SK-N-SH (cell line): ENCODE measurements at regions not wholly inside any gene's neighbourhood (a gene's known extent, or its start where the extent isn't known, plus 50 kb on each side); places are given as distances from the start of the nearest gene placed in this dataset.

Experiments
- CTCF ChIA-PET: fragments of 300-600, 350-600 bp; formaldehyde crosslinking; extraction: SDS; loops from one replicate; lab custom pipeline; 2021; lab: Yijun Ruan, JAX
- POLR2A ChIA-PET: fragments of 350-600 bp; sonication (Branson Sonifier 250); formaldehyde crosslinking; extraction: SDS; loops from one replicate; lab custom pipeline; 2020; ENCODE audit warnings: antibody characterized with exemption, inconsistent platforms; lab: Yijun Ruan, JAX
- DNase-seq: peaks from one replicate; pipeline ENCODE4 v3.0.0; 2012
- H2AFZ ChIP-seq: fragments of 200-600 bp; sonication (generic); 2 replicates; pipeline ENCODE4 v1.8.1; 2016; ENCODE audit warnings: antibody characterized with exemption, mild to moderate bottlenecking, low read depth
- H3F3A ChIP-seq: fragments of 200-600 bp; sonication (generic); replicated peaks from 2 replicates; pipeline ENCODE3; 2016; ENCODE audit warnings: antibody characterized with exemption, mild to moderate bottlenecking; ENCODE audit not compliant: insufficient read depth
- H3K27ac ChIP-seq, 2 experiments: fragments of 200-500 bp in 1 of 2; fragments of 200-600 bp in 1 of 2; sonication (Bioruptor generic) in 1 of 2; sonication (generic), shearing (Covaris generic) in 1 of 2; 2 replicates each; pipeline versions ENCODE4 v1.5.1 to v1.6.1; 2014 to 2016; ENCODE audit warnings: low read depth in 2 of 2, inconsistent platforms in 1 of 2, low read length in 1 of 2, mild to moderate bottlenecking in 1 of 2, mixed read lengths in 1 of 2
- H3K27me3 ChIP-seq: fragments of 200-600 bp; sonication (generic), shearing (Covaris generic); 2 replicates; pipeline ENCODE4 v1.6.1; 2016; ENCODE audit warnings: mixed run types; ENCODE audit not compliant: insufficient read depth
- H3K36me3 ChIP-seq, 2 experiments: fragments of 200-500 bp in 1 of 2; fragments of 200-600 bp in 1 of 2; sonication (Bioruptor generic) in 1 of 2; sonication (generic) in 1 of 2; replicated peaks in 1 of 2; 2 replicates each; pipeline versions ENCODE3 to v1.5.1; 2014 to 2016; ENCODE audit warnings: low read length in 1 of 2, mild to moderate bottlenecking in 1 of 2; ENCODE audit not compliant: insufficient read depth in 2 of 2, control insufficient read depth in 1 of 2
- H3K4me1 ChIP-seq, 2 experiments: fragments of 200-500 bp in 1 of 2; fragments of 200-600 bp in 1 of 2; sonication (Bioruptor generic) in 1 of 2; sonication (generic), shearing (Covaris generic) in 1 of 2; 2 replicates each; pipeline versions ENCODE4 v1.5.1 to v1.6.1; 2014 to 2016; ENCODE audit warnings: low read depth in 1 of 2, low read length in 1 of 2, mixed run types in 1 of 2; ENCODE audit not compliant: insufficient read depth in 2 of 2, control insufficient read depth in 1 of 2
- H3K4me2 ChIP-seq: fragments of 200-600 bp; sonication (generic), shearing (Covaris generic); 2 replicates; pipeline ENCODE4 v1.6.1; 2017; ENCODE audit warnings: mixed run types
- H3K4me3 ChIP-seq, 2 experiments: fragments of 200-500 bp in 1 of 2; fragments of 200-600 bp in 1 of 2; sonication (Bioruptor generic) in 1 of 2; sonication (generic), shearing (Covaris generic) in 1 of 2; 2 replicates each; pipeline versions ENCODE4 v1.5.1 to v1.8.1; 2014 to 2016; ENCODE audit warnings: low read depth in 2 of 2, inconsistent platforms in 1 of 2, low read length in 1 of 2, mild to moderate bottlenecking in 1 of 2, mixed read lengths in 1 of 2, moderate library complexity in 1 of 2
- H3K79me2 ChIP-seq: fragments of 200-600 bp; sonication (generic); 2 replicates; pipeline ENCODE4 v1.8.1; 2017; ENCODE audit warnings: mild to moderate bottlenecking; ENCODE audit not compliant: insufficient read depth
- H3K9ac ChIP-seq: fragments of 200-600 bp; sonication (generic); 2 replicates; pipeline ENCODE4 v1.6.1; 2017; ENCODE audit warnings: mixed run types
- H3K9me2 ChIP-seq: fragments of 200-600 bp; sonication (generic); 2 replicates; pipeline ENCODE4 v1.6.1; 2017; ENCODE audit warnings: mixed run types
- H3K9me3 ChIP-seq: fragments of 200-600 bp; sonication (generic); 2 replicates; pipeline ENCODE4 v1.6.1; 2017; ENCODE audit warnings: mixed run types, mild to moderate bottlenecking, moderate library complexity
- H4K20me1 ChIP-seq: fragments of 200-600 bp; sonication (generic); 2 replicates; pipeline ENCODE4 v1.6.1; 2017; ENCODE audit warnings: mild to moderate bottlenecking, mixed run types; ENCODE audit not compliant: insufficient read depth
- CTCF ChIP-seq: fragments of 200-600 bp; sonication (generic); IDR thresholded peaks from 2 replicates; pipeline ENCODE4 v1.6.1; 2017; ENCODE audit warnings: antibody characterized with exemption, mild to moderate bottlenecking, moderate library complexity
- EP300 ChIP-seq, 2 experiments: IDR thresholded peaks; 2 replicates each; pipeline versions ENCODE4 v1.4.0 to v1.6.1; 2012; ENCODE audit warnings: borderline replicate concordance in 1 of 2, low read depth in 1 of 2, low read length in 1 of 2
- EZH2phosphoT487 ChIP-seq: fragments of 200-600 bp; sonication (generic); IDR thresholded peaks from 2 replicates; pipeline ENCODE4 v1.6.1; 2017; ENCODE audit warnings: low read depth, mixed run types, mild to moderate bottlenecking, antibody characterized with exemption, moderate library complexity, borderline replicate concordance
- FOXJ3 ChIP-seq: sonication (generic); formaldehyde crosslinking; IDR thresholded peaks from 2 replicates; pipeline ENCODE4 v1.5.1; 2020; ENCODE audit warnings: mild to moderate bottlenecking, missing genetic modification reagents
- GABPA ChIP-seq: IDR thresholded peaks from 2 replicates; pipeline ENCODE4 v1.4.0; 2012; ENCODE audit warnings: low read depth, mild to moderate bottlenecking
- IRF3 ChIP-seq: fragments of 150-350 bp; IDR thresholded peaks from 2 replicates; pipeline ENCODE4 v1.6.1; 2016; ENCODE audit warnings: mild to moderate bottlenecking, low read depth, low read length
- JUND ChIP-seq: IDR thresholded peaks from 2 replicates; pipeline ENCODE4 v1.4.0; 2012
- MAX ChIP-seq: IDR thresholded peaks from 2 replicates; pipeline ENCODE4 v1.4.0; 2012; ENCODE audit warnings: low read depth
- MEF2A ChIP-seq: IDR thresholded peaks from 2 replicates; pipeline ENCODE4 v1.4.0; 2012; ENCODE audit warnings: low read depth, borderline replicate concordance
- NFIC ChIP-seq: IDR thresholded peaks from 2 replicates; pipeline ENCODE4 v1.4.0; 2012; ENCODE audit warnings: borderline replicate concordance
- POLR2AphosphoS5 ChIP-seq: IDR thresholded peaks from 2 replicates; pipeline ENCODE4 v1.6.1; 2012; ENCODE audit warnings: low read depth, low read length
- RAD21 ChIP-seq: IDR thresholded peaks from 2 replicates; pipeline ENCODE4 v1.6.1; 2012; ENCODE audit warnings: mild to moderate bottlenecking, low read length
- RCOR1 ChIP-seq: fragments of 150-350 bp; IDR thresholded peaks from 2 replicates; pipeline ENCODE4 v1.6.1; 2017; ENCODE audit warnings: antibody characterized with exemption, low read length
- RXRA ChIP-seq: IDR thresholded peaks from 2 replicates; pipeline ENCODE4 v1.4.0; 2012; ENCODE audit warnings: low read depth, mild to moderate bottlenecking, borderline replicate concordance
- SIN3A ChIP-seq: IDR thresholded peaks from 2 replicates; pipeline ENCODE4 v1.6.1; 2012; ENCODE audit warnings: low read depth, mild to moderate bottlenecking, low read length, moderate library complexity, borderline replicate concordance
- SMC3 ChIP-seq: IDR thresholded peaks from 2 replicates; pipeline ENCODE4 v1.6.1; 2012; ENCODE audit warnings: low read depth, low read length, improper control_type of control experiment
- TCF12 ChIP-seq: IDR thresholded peaks from 2 replicates; pipeline ENCODE4 v1.4.0; 2012
- TEAD4 ChIP-seq: IDR thresholded peaks from 2 replicates; pipeline ENCODE4 v1.4.0; 2012; ENCODE audit warnings: mild to moderate bottlenecking, borderline replicate concordance; ENCODE audit not compliant: insufficient read depth
- USF1 ChIP-seq: IDR thresholded peaks from 2 replicates; pipeline ENCODE4 v1.4.0; 2012; ENCODE audit warnings: low read depth, borderline replicate concordance
- WGBS: methylation state at CpG from one replicate; pipeline ENCODE4 v1.1.6; 2017; ENCODE audit warnings: low lambda C conversion rate; 5-methylcytosine and 5-hydroxymethylcytosine counted together

GRCh38 chr1:194640322-194640721 is 1453.9 kb upstream of the B3GALT2 start:
- no peaks in the 10 kb centered on the region for H3K9me3 ChIP-seq
- no peaks in the 10 kb centered on the region for H3K4me1 ChIP-seq
- H3K36me3 ChIP-seq, result no peaks in the 10 kb centered on the region
- H3K9me2 ChIP-seq, result no peaks in the 10 kb centered on the region
- H3K27ac ChIP-seq, result no peak overlapping the region
- no peaks in the 10 kb centered on the region for H3K27me3 ChIP-seq
- no peaks in the 10 kb centered on the region for H3K79me2 ChIP-seq
- H3K4me2 ChIP-seq, result no peak overlapping the region
- H3K4me3 ChIP-seq, result no peak overlapping the region
- 42% methylated on average over 2 of the region's 2 CpGs for WGBS
- no peaks in the 10 kb centered on the region for H4K20me1 ChIP-seq
- no peaks in the 10 kb centered on the region for H3F3A ChIP-seq
- DNase-seq, result no peak
- CTCF ChIA-PET, result no interaction called here
- H2AFZ ChIP-seq, result no peak overlapping the region
- H3K9ac ChIP-seq, result no peak overlapping the region
- POLR2A ChIA-PET, result no interaction called here
- TF ChIP-seq GABPA (no peak), RCOR1 (no peak), SMC3 (no peak), POLR2AphosphoS5 (no peak), EZH2phosphoT487 (no peak), USF1 (no peak), MAX (no peak)

GRCh38 chr1:194629011-194629410 is 1442.6 kb upstream of the B3GALT2 start:
- Histone ChIP-seq H2AFZ (no peak overlapping the region), H3K4me3 (no peak overlapping the region), H4K20me1 (no peaks in the 10 kb centered on the region), H3F3A (no peaks in the 10 kb centered on the region), H3K27ac (no peak overlapping the region), H3K36me3 (no peaks in the 10 kb centered on the region), H3K9me3 (no peaks in the 10 kb centered on the region), H3K4me2 (no peak overlapping the region), H3K9ac (no peak overlapping the region), H3K27me3 (no peaks in the 10 kb centered on the region), H3K4me1 (no peaks in the 10 kb centered on the region), H3K79me2 (no peaks in the 10 kb centered on the region), H3K9me2 (no peaks in the 10 kb centered on the region)
- TF ChIP-seq MEF2A, result no peak
- no peak for TF ChIP-seq JUND
- TF ChIP-seq MAX, result no peak
- no peak for TF ChIP-seq IRF3
- TF ChIP-seq NFIC, result no peak
- WGBS, result 30% methylated on average over 2 of the region's 2 CpGs
- POLR2A ChIA-PET, result no interaction called here
- no peak for DNase-seq
- CTCF ChIA-PET, result no interaction called here

GRCh38 chr1:194624833-194625232 is 1438.4 kb upstream of the B3GALT2 start:
- no peaks in the 10 kb centered on the region for H3K4me1 ChIP-seq
- H3K4me2 ChIP-seq, result no peak overlapping the region
- no peaks in the 10 kb centered on the region for H4K20me1 ChIP-seq
- H3K9ac ChIP-seq, result no peak overlapping the region
- POLR2A ChIA-PET, result no interaction called here
- no peak for DNase-seq
- no peak overlapping the region for H2AFZ ChIP-seq
- WGBS, result 36% methylated on average over 4 of the region's 4 CpGs
- H3F3A ChIP-seq, result no peaks in the 10 kb centered on the region
- CTCF ChIA-PET, result no interaction called here
- H3K27me3 ChIP-seq, result no peaks in the 10 kb centered on the region
- H3K9me2 ChIP-seq, result no peaks in the 10 kb centered on the region
- H3K36me3 ChIP-seq, result no peaks in the 10 kb centered on the region
- H3K27ac ChIP-seq, result no peak overlapping the region
- no peaks in the 10 kb centered on the region for H3K79me2 ChIP-seq
- no peak overlapping the region for H3K4me3 ChIP-seq
- H3K9me3 ChIP-seq, result no peaks in the 10 kb centered on the region
- TF ChIP-seq EZH2phosphoT487, result no peak
- TF ChIP-seq JUND, result no peak
- no peak for TF ChIP-seq EP300 (IDR thresholded peaks at IDR 0.05; ENCODE audit: borderline replicate concordance in 1 of 2, low read depth in 1 of 2, low read length in 1 of 2)
- TF ChIP-seq RXRA, result no peak
- TF ChIP-seq RAD21, result no peak
- TF ChIP-seq CTCF, result no peak
- TF ChIP-seq TEAD4, result no peak
- no peak for TF ChIP-seq USF1
- no peak for TF ChIP-seq SIN3A
- no peak for TF ChIP-seq MEF2A
- TF ChIP-seq SMC3, result no peak
- TF ChIP-seq TCF12, result no peak
- TF ChIP-seq FOXJ3, result no peak
